ENCODE measurements at regions not wholly inside any gene's neighbourhood (a gene's known extent, or its start where the extent isn't known, plus 50 kb on each side); places are given as distances from the start of the nearest gene placed in this dataset.

- ChIA-PET CTCF (no interaction called here), POLR2A (interaction anchor here (0.6 to 1.1 kb wide), 3 partner anchors 30 to 932 kb away, joined by 3 to 8 read pairs (median 5); no protein-coding TSS in a partner anchor)
- no peak overlapping the region for H3K4me3 ChIP-seq (ENCODE audit: low read depth, low read length)
- TF ChIP-seq CTCF (IDR thresholded peaks at IDR 0.05; ENCODE audit: insufficient read depth, low read length, missing control alignments): no peak
- DNase-seq (ENCODE audit: low read depth, low spot score): no peak
Measured at GRCh38 chr11:27904358-27905055, 203.4 kb downstream of the KIF18A start.

GRCh38 chr11:27902981-27903624, 202.8 kb upstream of the BDNF start:
- TF ChIP-seq CTCF (IDR thresholded peaks at IDR 0.05; ENCODE audit: insufficient read depth, low read length, missing control alignments): no peak
- CTCF ChIA-PET: no interaction called here
- H3K4me3 ChIP-seq (ENCODE audit: low read depth, low read length): no peak overlapping the region
- peak; percentile 51 for DNase-seq (ENCODE audit: low read depth, low spot score)
- POLR2A ChIA-PET: no interaction called here

- ChIA-PET POLR2A (no interaction called here), CTCF (interaction anchor here (0.9 kb wide), 1 partner anchor 9 kb away, joined by 3 read pairs; no protein-coding TSS in a partner anchor)
- no peak overlapping the region for H3K4me3 ChIP-seq (ENCODE audit: low read depth, low read length)
- DNase-seq (ENCODE audit: low read depth, low spot score): no peak
- TF ChIP-seq CTCF (IDR thresholded peaks at IDR 0.05; ENCODE audit: insufficient read depth, low read length, missing control alignments): no peak
Measured at GRCh38 chr11:27898166-27898565, 197.9 kb upstream of the BDNF start.

GRCh38 chr11:27896096-27896495, 195.8 kb upstream of the BDNF start:
- CTCF ChIA-PET: no interaction called here
- H3K4me3 ChIP-seq (ENCODE audit: low read depth, low read length): no peak overlapping the region
- POLR2A ChIA-PET: no interaction called here
- no peak for DNase-seq (ENCODE audit: low read depth, low spot score)
- no peak for TF ChIP-seq CTCF (IDR thresholded peaks at IDR 0.05; ENCODE audit: insufficient read depth, low read length, missing control alignments)

- TF ChIP-seq CTCF (IDR thresholded peaks at IDR 0.05; ENCODE audit: insufficient read depth, low read length, missing control alignments): no peak
- H3K4me3 ChIP-seq (ENCODE audit: low read depth, low read length): no peak overlapping the region
- POLR2A ChIA-PET: no interaction called here
- CTCF ChIA-PET: no interaction called here
- DNase-seq (ENCODE audit: low read depth, low spot score): no peak
Measured at GRCh38 chr11:27894552-27894951, 194.3 kb upstream of the BDNF start.

GRCh38 chr11:27886857-27887256, 186.6 kb upstream of the BDNF start:
- DNase-seq (ENCODE audit: low read depth, low spot score): no peak
- H3K4me3 ChIP-seq (ENCODE audit: low read depth, low read length): no peak overlapping the region
- POLR2A ChIA-PET: no interaction called here
- CTCF ChIA-PET: no interaction called here
- no peak for TF ChIP-seq CTCF (IDR thresholded peaks at IDR 0.05; ENCODE audit: insufficient read depth, low read length, missing control alignments)
